ENCODE measurements at regions not wholly inside any gene's neighbourhood (a gene's known extent, or its start where the extent isn't known, plus 50 kb on each side); places are given as distances from the start of the nearest gene placed in this dataset.

- no peak for DNase-seq
Observed at GRCh38 chr2:12089001-12089400, 342.6 kb downstream of the LPIN1 start.

- no peak for DNase-seq
Observed at GRCh38 chr2:12089496-12089895, 343.1 kb downstream of the LPIN1 start.

GRCh38 chr2:12090072-12090471, 343.6 kb downstream of the LPIN1 start:
- no peak for DNase-seq

GRCh38 chr2:12090590-12090989, 344.2 kb downstream of the LPIN1 start:
- no peak for DNase-seq

GRCh38 chr2:12091201-12091806, 344.9 kb downstream of the LPIN1 start:
- DNase-seq, result no peak

GRCh38 chr2:12094134-12094533, 347.7 kb downstream of the LPIN1 start:
- DNase-seq, result no peak

- DNase-seq, result no peak
Observed at GRCh38 chr2:12096051-12096787, 349.8 kb downstream of the LPIN1 start.

- DNase-seq, result no peak
Observed at GRCh38 chr2:12096788-12097449, 350.5 kb downstream of the LPIN1 start.

GRCh38 chr2:12097859-12098258, 351.4 kb downstream of the LPIN1 start:
- DNase-seq, result no peak

- DNase-seq, result no peak
Observed at GRCh38 chr2:12099374-12099773, 352.9 kb downstream of the LPIN1 start.

- DNase-seq, result no peak
Observed at GRCh38 chr2:12102679-12103078, 356.2 kb downstream of the LPIN1 start.

GRCh38 chr2:12105180-12105579, 358.7 kb downstream of the LPIN1 start:
- DNase-seq, result no peak

GRCh38 chr2:12106440-12107080, 360.1 kb downstream of the LPIN1 start:
- DNase-seq, result no peak

- no peak for DNase-seq
Observed at GRCh38 chr2:12107321-12107720, 360.9 kb downstream of the LPIN1 start.

GRCh38 chr2:12107939-12108338, 361.5 kb downstream of the LPIN1 start:
- DNase-seq, result no peak

GRCh38 chr2:12109363-12110017, 363.1 kb downstream of the LPIN1 start:
- no peak for DNase-seq

GRCh38 chr2:12110074-12110473, 363.6 kb downstream of the LPIN1 start:
- DNase-seq, result peak in 1 of 5 experiments; percentile 41

- DNase-seq, result no peak
Observed at GRCh38 chr2:12110481-12110880, 364.0 kb downstream of the LPIN1 start.

GRCh38 chr2:12113412-12113811, 367.0 kb downstream of the LPIN1 start:
- DNase-seq, result no peak

GRCh38 chr2:12114816-12115215, 368.4 kb downstream of the LPIN1 start:
- no peak for DNase-seq

GRCh38 chr2:12116228-12116750, 369.9 kb downstream of the LPIN1 start:
- no peak for DNase-seq

GRCh38 chr2:12119841-12120240, 373.4 kb downstream of the LPIN1 start:
- no peak for DNase-seq

All from T-helper 2 cell (primary cell).